GM21529 (cell line): ENCODE measurements at regions not wholly inside any gene's neighbourhood (a gene's known extent, or its start where the extent isn't known, plus 50 kb on each side); places are given as distances from the start of the nearest gene placed in this dataset.

Source experiments
- ATAC-seq: cut with Tn5 transposase; IDR thresholded peaks from one replicate; pipeline ENCODE4 v1.9.1; 2021; ENCODE audit not compliant: unreplicated experiment

- ATAC-seq = no peak
These were observed 68.7 kb upstream of the MDFIC start for GRCh38 chr7:114853189-114853588.

- ATAC-seq = no peak
These were observed 67.5 kb upstream of the MDFIC start for GRCh38 chr7:114854369-114854768.

DNA sequence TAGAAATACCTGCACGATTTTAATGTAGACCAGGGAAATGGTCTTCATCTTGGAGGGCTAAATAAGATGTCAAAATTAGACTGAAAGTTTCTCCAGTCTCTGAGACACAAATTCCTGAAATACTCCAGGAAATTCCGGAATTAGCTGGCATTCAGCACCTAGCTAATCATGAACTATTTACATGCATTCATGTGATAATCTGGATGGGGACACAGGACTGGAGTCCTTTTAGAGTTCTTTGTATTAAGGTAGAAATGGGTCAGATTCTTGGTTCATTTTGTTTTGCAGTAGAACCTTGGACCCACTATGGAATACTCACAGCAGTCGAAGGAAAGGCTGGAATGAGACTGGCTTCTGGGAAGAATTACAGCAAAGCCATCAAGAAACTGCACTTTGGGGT, 65.3 kb upstream of the MDFIC start:
- ATAC-seq = no peak

DNA sequence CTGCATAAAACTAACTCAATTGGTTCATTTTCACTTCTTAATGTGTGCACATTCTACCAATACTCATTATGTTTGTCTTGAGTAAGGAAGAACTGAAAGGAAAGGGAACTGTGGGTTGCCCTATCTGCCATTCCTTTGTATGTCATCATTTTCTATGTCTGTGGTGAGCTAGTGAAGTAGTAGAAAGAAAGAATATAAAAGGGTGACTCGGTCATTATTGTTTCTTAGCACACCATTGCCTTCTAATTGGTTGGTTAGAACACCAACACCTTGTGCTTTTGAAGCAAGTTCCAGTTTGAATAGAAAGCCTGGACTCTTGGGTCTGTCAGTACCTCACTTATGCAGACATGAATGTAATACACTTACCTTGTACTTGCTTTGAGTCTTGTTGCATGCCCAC, 64.3 kb upstream of the MDFIC start:
- no peak for ATAC-seq

DNA sequence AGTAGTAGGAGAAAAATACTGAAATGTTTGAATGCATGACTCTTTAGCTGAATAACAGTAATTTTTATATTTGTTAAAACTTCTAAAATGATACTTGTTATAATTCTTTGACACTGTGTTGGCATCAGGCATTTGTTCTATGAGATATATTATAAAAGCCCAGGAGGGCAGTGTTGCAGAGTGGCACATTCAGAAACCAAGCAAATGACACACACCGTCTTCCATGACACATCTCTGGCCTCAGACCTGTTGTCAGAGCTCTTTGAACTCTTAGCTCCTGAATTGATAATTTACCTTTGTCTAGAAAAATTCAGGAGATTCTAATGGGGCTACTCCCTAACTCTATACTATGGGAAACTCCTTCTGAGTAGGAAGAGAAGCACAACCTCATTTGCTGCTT, 62.4 kb upstream of the MDFIC start:
- ATAC-seq = no peak

DNA sequence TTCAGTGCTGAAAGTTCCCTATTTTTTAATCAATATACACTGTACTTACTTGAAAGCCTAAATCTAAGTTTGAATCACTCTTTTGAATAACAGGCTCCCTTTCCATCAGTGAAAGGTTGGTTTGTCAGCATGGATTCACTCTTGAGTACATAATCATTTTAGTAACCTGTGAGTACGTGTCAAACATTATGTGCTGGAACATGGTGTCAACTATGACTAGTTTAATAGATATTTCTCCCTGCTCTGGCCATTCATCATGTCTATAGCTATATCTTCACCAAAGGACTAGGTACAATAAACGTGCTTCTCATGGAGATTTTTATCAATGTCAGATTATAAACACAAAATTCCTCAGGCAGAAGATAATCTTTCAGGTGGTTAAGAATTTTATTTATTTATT, 61.7 kb upstream of the MDFIC start:
- no peak for ATAC-seq

- ATAC-seq = no peak
These were observed 59.5 kb upstream of the MDFIC start for GRCh38 chr7:114862406-114862805.

- ATAC-seq = no peak
These were observed 57.6 kb upstream of the MDFIC start for GRCh38 chr7:114864278-114864677.

DNA sequence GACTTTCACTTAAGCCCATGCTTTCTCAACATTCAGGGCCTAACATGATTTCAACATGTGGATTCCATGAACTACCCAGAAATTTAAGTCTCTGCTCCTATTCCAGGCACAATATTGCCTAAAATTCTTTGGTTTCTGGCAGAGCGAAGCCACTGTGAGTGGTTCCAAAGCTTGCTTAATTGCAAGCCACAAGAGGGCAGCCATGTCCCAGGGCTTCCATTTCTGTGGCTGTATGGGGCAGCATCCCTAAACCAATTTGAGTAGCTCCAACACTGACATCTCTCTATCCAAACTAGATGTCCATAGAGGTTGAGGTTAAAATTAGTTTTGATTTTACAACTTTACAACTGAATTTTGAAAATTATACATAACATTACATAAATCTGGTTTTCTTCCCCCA, 56.3 kb upstream of the MDFIC start:
- ATAC-seq = peak; percentile 96
